Lower leg skin (tissue), 3 donors: ENCODE measurements at regions not wholly inside any gene's neighbourhood (a gene's known extent, or its start where the extent isn't known, plus 50 kb on each side); places are given as distances from the start of the nearest gene placed in this dataset.

ENCODE experiments used
- CTCF ChIP-seq, 3 donors: fragments of 450-650 bp; IDR thresholded peaks; one replicate each; pipeline ENCODE4 v1.5.1; 2016; ENCODE audit warnings: antibody characterized with exemption in 3 of 3, mild to moderate bottlenecking in 3 of 3, moderate library complexity in 2 of 3
- POLR2A ChIP-seq, 2 donors: fragments of 450-650 bp; IDR thresholded peaks; one replicate each; pipeline ENCODE4 v1.6.1; 2016 to 2017; ENCODE audit warnings: antibody characterized with exemption in 2 of 2, mild to moderate bottlenecking in 1 of 2, moderate library complexity in 1 of 2

- TF ChIP-seq CTCF (IDR thresholded peaks at IDR 0.05) = no peak
- no peak for TF ChIP-seq POLR2A (IDR thresholded peaks at IDR 0.05)
Measured at GRCh38 chr7:84722734-84723133, 464.1 kb downstream of the SEMA3D start.
